AG04450 (cell line): ENCODE measurements at regions not wholly inside any gene's neighbourhood (a gene's known extent, or its start where the extent isn't known, plus 50 kb on each side); places are given as distances from the start of the nearest gene placed in this dataset.

ENCODE experiments used
- CTCF ChIA-PET: fragments of 300-600, 350-600 bp; formaldehyde crosslinking; extraction: SDS; loops from one replicate; lab custom pipeline; 2022; ENCODE audit warnings: antibody characterized with exemption, inconsistent platforms; lab: Charles Lee
- POLR2A ChIA-PET: fragments of 350-600 bp; formaldehyde crosslinking; extraction: SDS; loops from one replicate; lab custom pipeline; 2021; ENCODE audit warnings: antibody characterized with exemption, inconsistent platforms; lab: Yijun Ruan, JAX
- DNase-seq: peaks from one replicate; pipeline ENCODE4 v3.0.0-alpha.2; 2011; ENCODE audit warnings: low read depth, low spot score
- H3K27ac ChIP-seq: one replicate; pipeline ENCODE4 v1.5.1; 2012; ENCODE audit warnings: low read depth, low read length, control low read depth
- H3K27me3 ChIP-seq: one replicate; pipeline ENCODE4 v1.6.0; 2012; ENCODE audit warnings: low read length; ENCODE audit not compliant: control insufficient read depth, insufficient read depth
- H3K4me3 ChIP-seq: 2 replicates; pipeline ENCODE4 v1.5.1; 2011; ENCODE audit warnings: mild to moderate bottlenecking, low read depth, low read length, control low read depth
- H3K9me3 ChIP-seq: 2 replicates; pipeline ENCODE4 v1.5.1; 2012; ENCODE audit warnings: low read length; ENCODE audit not compliant: control insufficient read depth, insufficient read depth
- CTCF ChIP-seq: IDR thresholded peaks from 2 replicates; pipeline ENCODE4 v1.5.1; 2011; ENCODE audit warnings: low read depth, low read length, control low read depth, inconsistent platforms

DNA sequence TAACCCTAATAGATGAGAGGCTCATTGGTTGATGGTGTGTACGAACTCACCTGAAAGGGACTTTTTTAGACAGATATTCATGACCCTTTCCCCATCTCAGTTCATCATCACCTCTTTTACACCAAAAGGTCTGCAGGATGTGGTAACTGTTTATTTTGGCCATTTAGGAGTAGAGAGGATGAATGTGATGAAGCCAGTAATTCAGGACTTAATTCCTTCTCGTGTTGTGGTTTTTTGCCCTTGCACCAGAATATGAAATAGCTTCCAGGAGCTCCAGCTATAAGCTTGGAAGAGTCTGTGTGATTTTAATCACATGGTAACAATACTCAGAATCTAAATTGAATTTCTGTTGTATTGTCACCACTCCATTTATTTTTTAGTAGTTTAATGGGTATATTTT lies 189.4 kb upstream of the KCTD3 start:
- Histone ChIP-seq H3K4me3 (no peak overlapping the region), H3K27ac (no peak overlapping the region), H3K9me3 (no peaks in the 10 kb centered on the region), H3K27me3 (peaks cover 2% of the 10 kb centered on the region)
- ChIA-PET POLR2A (no interaction called here), CTCF (no interaction called here)
- no peak for DNase-seq
- TF ChIP-seq CTCF, result no peak

GRCh38 chr1:215380566-215380965 lies 186.5 kb upstream of the KCTD3 start:
- ChIA-PET CTCF (no interaction called here), POLR2A (no interaction called here)
- DNase-seq, result no peak
- H3K27me3 ChIP-seq, result peaks cover 2% of the 10 kb centered on the region
- H3K27ac ChIP-seq, result no peak overlapping the region
- no peaks in the 10 kb centered on the region for H3K9me3 ChIP-seq
- no peak overlapping the region for H3K4me3 ChIP-seq
- no peak for TF ChIP-seq CTCF

- POLR2A ChIA-PET, result no interaction called here
- no peak overlapping the region for H3K4me3 ChIP-seq
- no peak for DNase-seq
- no peak for TF ChIP-seq CTCF
- CTCF ChIA-PET, result no interaction called here
- no peak overlapping the region for H3K27ac ChIP-seq
- H3K27me3 ChIP-seq, result no peaks in the 10 kb centered on the region
- peaks cover 10% of the 10 kb centered on the region for H3K9me3 ChIP-seq
These were observed 173.6 kb upstream of the KCTD3 start for GRCh38 chr1:215393476-215393875.

DNA sequence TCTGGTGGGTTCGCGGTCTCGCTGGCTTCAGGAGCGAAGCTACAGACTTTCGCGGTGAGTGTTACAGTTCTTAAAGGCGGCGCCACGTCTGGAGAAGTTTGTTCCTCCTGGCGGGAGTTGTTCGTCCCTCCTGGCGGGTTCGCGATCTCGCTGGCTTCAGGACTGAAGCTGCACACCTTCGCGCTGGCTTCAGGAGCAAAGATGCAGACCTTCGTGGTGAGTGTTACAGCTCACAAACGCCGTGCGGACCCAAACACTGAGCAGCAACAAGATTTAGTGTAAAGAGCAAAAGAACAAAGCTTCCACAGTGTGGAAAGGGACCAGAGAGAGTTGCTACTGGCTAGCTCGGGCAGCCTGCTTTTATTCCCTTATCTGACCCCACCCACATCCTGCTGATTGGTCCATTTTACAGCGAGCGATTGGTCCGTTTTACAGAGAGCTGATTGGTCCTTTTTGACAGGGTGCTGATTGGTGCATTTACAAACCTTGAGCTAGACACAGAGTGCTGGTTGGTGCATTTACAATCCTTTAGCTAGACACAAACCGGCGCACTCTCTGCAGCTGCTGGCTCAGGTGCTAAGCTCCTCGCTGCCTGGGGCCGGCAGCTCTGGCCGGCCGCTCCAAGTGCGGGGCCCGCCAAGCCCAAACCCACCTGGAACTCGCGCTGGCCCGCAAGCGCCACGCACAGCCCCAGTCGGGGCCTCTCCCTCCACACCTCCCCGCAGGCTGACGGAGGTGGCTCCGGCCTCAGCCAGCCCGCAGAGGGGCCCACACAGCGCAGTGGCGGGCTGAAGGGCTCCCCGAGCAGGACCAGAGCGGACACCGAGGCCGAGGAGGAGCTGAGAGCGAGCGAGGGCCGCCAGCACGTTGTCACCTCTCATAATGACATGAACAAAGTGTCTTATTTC lies 172.8 kb upstream of the KCTD3 start:
- CTCF ChIA-PET, result no interaction called here
- no peak for TF ChIP-seq CTCF
- DNase-seq, result no peak
- peaks cover 10% of the 10 kb centered on the region for H3K9me3 ChIP-seq
- no peaks in the 10 kb centered on the region for H3K27me3 ChIP-seq
- no peak overlapping the region for H3K4me3 ChIP-seq
- H3K27ac ChIP-seq, result no peak overlapping the region
- POLR2A ChIA-PET, result no interaction called here

DNA sequence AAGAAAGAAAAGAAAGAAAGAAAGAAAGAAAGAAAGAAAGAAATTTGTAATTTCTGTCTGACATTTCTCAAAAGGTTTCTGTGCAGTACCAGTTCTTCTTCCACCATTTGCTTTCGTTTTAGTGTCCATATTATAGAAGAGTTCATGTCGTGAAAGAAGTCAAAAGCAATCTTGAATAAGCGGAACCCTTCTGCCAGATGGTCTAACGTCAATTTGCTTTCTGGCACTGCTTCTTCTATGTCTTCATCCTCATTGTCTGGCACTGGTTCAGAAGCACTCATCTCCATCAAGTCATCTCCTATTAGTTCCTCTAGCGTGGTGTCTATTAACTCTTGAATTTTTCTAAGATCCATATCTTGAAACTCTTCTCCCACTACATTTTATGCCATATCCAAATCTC lies 170.0 kb upstream of the KCTD3 start:
- Histone ChIP-seq H3K4me3 (no peak overlapping the region), H3K27ac (no peak overlapping the region), H3K27me3 (no peaks in the 10 kb centered on the region), H3K9me3 (peaks cover 10% of the 10 kb centered on the region)
- TF ChIP-seq CTCF, result no peak
- no peak for DNase-seq
- ChIA-PET POLR2A (no interaction called here), CTCF (no interaction called here)
